ENCODE measurements at regions not wholly inside any gene's neighbourhood (a gene's known extent, or its start where the extent isn't known, plus 50 kb on each side); places are given as distances from the start of the nearest gene placed in this dataset.
"Not testable (repeated sequence)": the region's sequence is repeated elsewhere in the genome, so short reads cannot be mapped to it uniquely, and the experiment has no call there.

DNA sequence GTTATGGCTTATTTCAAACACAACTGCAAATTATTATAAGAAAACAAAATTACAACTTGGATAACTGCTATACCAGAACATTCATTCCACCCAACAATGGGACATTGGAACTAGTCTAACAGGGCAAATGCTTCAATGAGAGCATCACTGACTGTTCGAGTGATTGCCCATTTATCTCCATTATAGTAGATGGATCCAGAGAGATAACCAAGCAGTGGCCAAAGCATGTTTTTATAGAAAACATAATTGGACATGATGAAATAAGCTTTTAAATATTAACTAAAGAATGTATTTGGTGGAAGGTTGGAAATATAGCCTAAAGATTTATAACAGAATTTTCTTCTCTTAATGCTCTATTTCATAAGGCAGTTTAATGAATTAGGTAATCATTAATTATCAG lies 634.8 kb downstream of the NUP35 start:
- no peaks in the 10 kb centered on the region for H3K9me3 Mint-ChIP-seq
- TF ChIP-seq, protein P1, sequence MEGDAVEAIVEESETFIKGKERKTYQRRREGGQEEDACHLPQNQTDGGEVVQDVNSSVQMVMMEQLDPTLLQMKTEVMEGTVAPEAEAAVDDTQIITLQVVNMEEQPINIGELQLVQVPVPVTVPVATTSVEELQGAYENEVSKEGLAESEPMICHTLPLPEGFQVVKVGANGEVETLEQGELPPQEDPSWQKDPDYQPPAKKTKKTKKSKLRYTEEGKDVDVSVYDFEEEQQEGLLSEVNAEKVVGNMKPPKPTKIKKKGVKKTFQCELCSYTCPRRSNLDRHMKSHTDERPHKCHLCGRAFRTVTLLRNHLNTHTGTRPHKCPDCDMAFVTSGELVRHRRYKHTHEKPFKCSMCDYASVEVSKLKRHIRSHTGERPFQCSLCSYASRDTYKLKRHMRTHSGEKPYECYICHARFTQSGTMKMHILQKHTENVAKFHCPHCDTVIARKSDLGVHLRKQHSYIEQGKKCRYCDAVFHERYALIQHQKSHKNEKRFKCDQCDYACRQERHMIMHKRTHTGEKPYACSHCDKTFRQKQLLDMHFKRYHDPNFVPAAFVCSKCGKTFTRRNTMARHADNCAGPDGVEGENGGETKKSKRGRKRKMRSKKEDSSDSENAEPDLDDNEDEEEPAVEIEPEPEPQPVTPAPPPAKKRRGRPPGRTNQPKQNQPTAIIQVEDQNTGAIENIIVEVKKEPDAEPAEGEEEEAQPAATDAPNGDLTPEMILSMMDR (conservative IDR thresholded peaks at IDR 0.05): no peak
- DNase-seq (ENCODE audit: extremely low spot score, unreplicated experiment): no peak
- no peak overlapping the region for H3K27ac Mint-ChIP-seq
- H3K27me3 Mint-ChIP-seq: no peaks in the 10 kb centered on the region
- H3K4me3 Mint-ChIP-seq: no peak overlapping the region
- H3K4me1 Mint-ChIP-seq (ENCODE audit: unreplicated experiment): no peaks in the 10 kb centered on the region
- no peaks in the 10 kb centered on the region for H3K36me3 Mint-ChIP-seq

DNA sequence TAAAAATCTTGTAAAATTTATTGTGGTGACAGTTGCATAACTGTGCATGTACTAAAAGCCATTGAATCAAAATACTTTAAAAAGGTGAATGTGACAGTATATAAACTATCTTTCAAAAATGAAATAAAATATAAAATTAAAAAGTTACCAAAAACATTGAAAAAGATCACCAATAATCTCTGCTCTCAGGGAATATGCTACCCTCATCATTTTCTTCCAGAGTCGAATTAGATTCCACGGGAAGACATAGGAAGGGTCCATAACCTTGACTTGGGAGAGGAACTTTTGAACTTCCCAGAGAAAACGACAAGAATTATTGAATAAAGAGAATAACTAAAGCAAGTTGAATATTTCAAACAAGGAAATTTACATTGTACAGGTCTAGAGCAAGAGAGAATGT lies 649.5 kb downstream of the NUP35 start:
- Mint-ChIP-seq H3K36me3 (no peaks in the 10 kb centered on the region), H3K27ac (no peak overlapping the region), H3K4me1 (ENCODE audit: unreplicated experiment) (no peaks in the 10 kb centered on the region), H3K9me3 (no peaks in the 10 kb centered on the region), H3K4me3 (no peak overlapping the region), H3K27me3 (no peaks in the 10 kb centered on the region)
- no peak for DNase-seq (ENCODE audit: extremely low spot score, unreplicated experiment)
- TF ChIP-seq, protein P1 (conservative IDR thresholded peaks at IDR 0.05): no peak

DNA sequence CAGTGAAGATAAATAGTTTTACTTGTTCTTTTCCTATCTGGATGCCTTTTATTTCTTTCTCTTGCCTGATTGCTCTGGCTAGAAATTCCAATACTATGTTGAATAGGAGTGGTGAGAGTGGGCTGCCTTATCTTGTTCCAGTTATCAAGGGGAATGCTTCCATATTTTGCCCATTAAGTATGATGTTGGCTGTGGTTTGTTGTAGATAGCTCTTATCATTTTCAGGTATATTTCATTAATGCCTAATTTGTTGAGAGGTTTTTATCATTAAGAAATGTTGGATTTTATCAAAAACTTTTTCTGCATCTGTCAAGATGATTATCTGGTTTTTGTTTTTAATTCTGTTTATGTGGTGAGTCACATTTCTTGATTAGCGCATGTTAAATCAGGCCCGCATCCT lies 655.8 kb downstream of the NUP35 start:
- no peaks in the 10 kb centered on the region for H3K4me1 Mint-ChIP-seq (ENCODE audit: unreplicated experiment)
- DNase-seq (ENCODE audit: extremely low spot score, unreplicated experiment): no peak
- H3K27me3 Mint-ChIP-seq: no peaks in the 10 kb centered on the region
- no peak overlapping the region for H3K4me3 Mint-ChIP-seq
- no peaks in the 10 kb centered on the region for H3K9me3 Mint-ChIP-seq
- no peak overlapping the region for H3K27ac Mint-ChIP-seq
- H3K36me3 Mint-ChIP-seq: no peaks in the 10 kb centered on the region
- TF ChIP-seq, protein P1 (conservative IDR thresholded peaks at IDR 0.05): no peak

DNA sequence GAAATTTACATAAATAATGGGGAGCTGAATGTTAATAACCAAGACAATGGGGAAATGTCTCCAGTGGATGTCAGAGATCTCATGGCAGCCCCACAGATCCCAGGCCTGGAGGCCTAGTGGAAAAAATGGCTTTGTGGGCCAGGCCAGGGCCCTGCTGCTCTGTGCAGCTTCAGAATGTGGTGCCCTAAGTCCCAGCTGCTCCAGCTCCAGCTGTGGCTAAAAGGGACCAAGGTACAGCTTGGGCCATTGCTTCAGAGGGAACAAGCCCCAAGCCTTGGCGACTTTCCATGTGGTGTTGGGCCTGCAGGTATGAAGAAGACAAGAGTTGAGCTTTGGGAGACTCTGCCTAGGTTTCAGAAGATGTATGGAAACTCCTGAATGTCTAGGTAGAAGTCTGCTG lies 658.2 kb downstream of the NUP35 start:
- Mint-ChIP-seq H3K36me3 (no peaks in the 10 kb centered on the region), H3K27me3 (no peaks in the 10 kb centered on the region), H3K27ac (no peak overlapping the region), H3K4me1 (ENCODE audit: unreplicated experiment) (no peaks in the 10 kb centered on the region), H3K4me3 (no peak overlapping the region), H3K9me3 (no peaks in the 10 kb centered on the region)
- TF ChIP-seq, protein P1 (conservative IDR thresholded peaks at IDR 0.05): no peak
- DNase-seq (ENCODE audit: extremely low spot score, unreplicated experiment): no peak

DNA sequence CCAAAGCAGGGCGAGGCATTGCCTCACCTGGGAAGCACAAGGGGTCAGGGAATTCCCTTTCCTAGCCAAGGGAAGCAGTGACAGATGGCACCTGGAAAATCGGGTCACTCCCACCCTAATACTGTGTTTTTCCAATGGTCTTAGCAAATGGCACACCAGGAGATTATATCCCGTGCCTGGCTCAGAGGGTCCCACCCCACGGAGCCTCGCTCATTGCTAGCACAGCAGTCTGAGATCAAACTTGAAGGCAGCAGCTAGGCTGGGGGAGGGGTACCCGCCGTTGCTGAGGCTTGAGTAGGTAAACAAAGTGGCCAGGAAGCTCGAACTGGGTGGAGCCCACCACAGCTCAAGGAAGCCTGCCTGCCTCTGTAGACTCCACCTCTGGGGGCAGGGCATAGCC lies 664.6 kb downstream of the NUP35 start:
- H3K36me3 Mint-ChIP-seq; H3K4me1 Mint-ChIP-seq (ENCODE audit: unreplicated experiment); H3K27me3 Mint-ChIP-seq; DNase-seq (ENCODE audit: extremely low spot score, unreplicated experiment); H3K4me3 Mint-ChIP-seq; H3K9me3 Mint-ChIP-seq; H3K27ac Mint-ChIP-seq: not testable (repeated sequence)

DNA sequence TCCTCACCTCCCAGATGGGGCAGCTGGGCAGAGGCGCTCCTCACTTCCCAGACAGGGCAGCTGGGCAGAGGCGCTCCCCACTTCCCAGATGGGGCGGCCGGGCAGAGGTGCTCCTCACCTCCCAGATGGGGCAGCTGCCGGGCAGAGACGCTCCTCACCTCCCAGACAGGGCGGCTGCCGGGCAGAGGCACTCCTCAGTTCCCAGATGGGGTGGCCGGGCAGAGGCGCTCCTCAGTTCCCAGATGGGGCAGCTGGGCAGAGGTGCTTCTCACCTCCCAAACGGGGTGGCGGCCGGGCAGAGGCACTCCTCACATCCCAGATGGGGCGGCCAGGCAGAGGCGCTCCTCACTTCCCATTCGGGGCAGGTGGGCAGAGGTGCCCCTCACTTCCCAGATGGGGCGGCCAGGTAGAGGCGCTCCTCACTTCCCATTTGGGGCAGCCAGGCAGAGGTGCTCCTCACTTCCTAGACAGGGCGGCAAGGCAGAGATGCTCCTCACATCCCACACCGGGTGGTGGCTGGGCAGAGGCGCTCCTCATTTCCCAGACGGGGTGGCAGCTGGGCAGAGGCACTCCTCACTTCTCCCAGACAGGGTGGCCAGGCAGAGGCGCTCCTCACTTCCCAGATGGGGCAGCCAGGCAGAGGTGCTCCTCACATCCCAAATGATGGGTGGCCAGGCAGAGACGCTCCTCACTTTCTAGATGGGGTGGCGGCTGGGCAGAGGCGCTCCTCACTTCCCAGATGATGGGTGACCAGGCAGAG lies 668.1 kb downstream of the NUP35 start:
- not testable (repeated sequence) for H3K36me3 Mint-ChIP-seq; H3K9me3 Mint-ChIP-seq; H3K4me1 Mint-ChIP-seq (ENCODE audit: unreplicated experiment); DNase-seq (ENCODE audit: extremely low spot score, unreplicated experiment); H3K4me3 Mint-ChIP-seq; H3K27me3 Mint-ChIP-seq; H3K27ac Mint-ChIP-seq

DNA sequence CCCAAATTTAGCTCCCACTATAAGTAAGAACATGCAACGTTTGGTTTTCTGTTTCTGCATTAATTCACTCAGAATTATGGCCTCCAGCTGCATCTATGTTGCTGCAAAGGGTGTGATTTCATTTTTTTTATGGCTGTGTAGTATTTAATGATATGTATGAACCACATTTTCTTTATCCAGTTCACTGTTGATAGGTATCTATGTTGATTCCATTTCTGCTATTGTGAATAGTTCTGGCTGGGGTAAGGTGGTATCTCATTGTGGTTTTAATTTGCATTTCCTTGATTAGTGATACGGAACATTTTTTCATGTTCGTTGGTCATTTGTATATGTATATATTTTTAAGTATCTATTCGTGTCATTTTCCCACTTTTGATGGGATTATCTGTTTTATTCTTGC lies 674.3 kb downstream of the NUP35 start:
- no peaks in the 10 kb centered on the region for H3K4me1 Mint-ChIP-seq (ENCODE audit: unreplicated experiment)
- no peaks in the 10 kb centered on the region for H3K36me3 Mint-ChIP-seq
- H3K4me3 Mint-ChIP-seq: no peak overlapping the region
- no peaks in the 10 kb centered on the region for H3K27me3 Mint-ChIP-seq
- no peak for DNase-seq (ENCODE audit: extremely low spot score, unreplicated experiment)
- TF ChIP-seq, protein P1 (conservative IDR thresholded peaks at IDR 0.05): no peak
- H3K9me3 Mint-ChIP-seq: no peaks in the 10 kb centered on the region
- no peak overlapping the region for H3K27ac Mint-ChIP-seq

Measured in type B pancreatic cell (in vitro differentiated cells).